Loucy (cell line): ENCODE measurements at regions not wholly inside any gene's neighbourhood (a gene's known extent, or its start where the extent isn't known, plus 50 kb on each side); places are given as distances from the start of the nearest gene placed in this dataset.

ENCODE experiments used
- EZH2phosphoT487 ChIP-seq: fragments of 200-600 bp; IDR thresholded peaks from 2 replicates; pipeline ENCODE4 v1.6.1; 2018; ENCODE audit warnings: antibody characterized with exemption, mild to moderate bottlenecking, moderate library complexity, borderline replicate concordance
- TF ChIP-seq, protein P1 (sequence below): fragments of 200-600 bp; sonication (generic); conservative IDR thresholded peaks from 2 replicates; pipeline ENCODE4 v1.5.1; 2014; ENCODE audit warnings: mild to moderate bottlenecking, antibody characterized with exemption, low read length

DNA sequence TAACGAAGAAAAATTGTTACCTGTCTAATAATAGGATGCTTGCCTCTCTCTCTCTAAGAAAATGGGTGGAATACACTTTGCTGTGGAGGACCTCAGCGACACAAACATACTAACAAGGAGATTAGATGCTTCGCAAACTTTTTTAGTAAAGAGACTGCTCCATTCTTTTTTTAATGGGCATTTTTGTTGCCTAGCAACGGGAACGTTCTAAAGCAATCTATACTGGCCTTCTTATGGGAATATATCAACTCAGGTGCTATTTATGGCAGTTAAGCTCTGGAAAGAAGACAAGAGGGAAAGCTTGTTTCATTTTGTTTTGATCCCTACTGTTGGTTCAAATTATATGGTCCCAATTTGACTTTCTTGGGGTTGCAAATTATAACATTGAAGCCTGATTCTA lies 86.8 kb upstream of the CBLN2 start:
- TF ChIP-seq, protein P1, sequence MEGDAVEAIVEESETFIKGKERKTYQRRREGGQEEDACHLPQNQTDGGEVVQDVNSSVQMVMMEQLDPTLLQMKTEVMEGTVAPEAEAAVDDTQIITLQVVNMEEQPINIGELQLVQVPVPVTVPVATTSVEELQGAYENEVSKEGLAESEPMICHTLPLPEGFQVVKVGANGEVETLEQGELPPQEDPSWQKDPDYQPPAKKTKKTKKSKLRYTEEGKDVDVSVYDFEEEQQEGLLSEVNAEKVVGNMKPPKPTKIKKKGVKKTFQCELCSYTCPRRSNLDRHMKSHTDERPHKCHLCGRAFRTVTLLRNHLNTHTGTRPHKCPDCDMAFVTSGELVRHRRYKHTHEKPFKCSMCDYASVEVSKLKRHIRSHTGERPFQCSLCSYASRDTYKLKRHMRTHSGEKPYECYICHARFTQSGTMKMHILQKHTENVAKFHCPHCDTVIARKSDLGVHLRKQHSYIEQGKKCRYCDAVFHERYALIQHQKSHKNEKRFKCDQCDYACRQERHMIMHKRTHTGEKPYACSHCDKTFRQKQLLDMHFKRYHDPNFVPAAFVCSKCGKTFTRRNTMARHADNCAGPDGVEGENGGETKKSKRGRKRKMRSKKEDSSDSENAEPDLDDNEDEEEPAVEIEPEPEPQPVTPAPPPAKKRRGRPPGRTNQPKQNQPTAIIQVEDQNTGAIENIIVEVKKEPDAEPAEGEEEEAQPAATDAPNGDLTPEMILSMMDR, result no peak
- TF ChIP-seq EZH2phosphoT487, result no peak
